HG03280 (cell line): ENCODE measurements at regions not wholly inside any gene's neighbourhood (a gene's known extent, or its start where the extent isn't known, plus 50 kb on each side); places are given as distances from the start of the nearest gene placed in this dataset.

ENCODE experiments used
- ATAC-seq: cut with Tn5 transposase; IDR thresholded peaks from one replicate; pipeline ENCODE4 v1.9.1; 2021; ENCODE audit warnings: mild to moderate bottlenecking, moderate library complexity; ENCODE audit not compliant: unreplicated experiment

GRCh38 chr21:16522548-16522947 lies 792.8 kb downstream of the USP25 start:
- no peak for ATAC-seq

DNA sequence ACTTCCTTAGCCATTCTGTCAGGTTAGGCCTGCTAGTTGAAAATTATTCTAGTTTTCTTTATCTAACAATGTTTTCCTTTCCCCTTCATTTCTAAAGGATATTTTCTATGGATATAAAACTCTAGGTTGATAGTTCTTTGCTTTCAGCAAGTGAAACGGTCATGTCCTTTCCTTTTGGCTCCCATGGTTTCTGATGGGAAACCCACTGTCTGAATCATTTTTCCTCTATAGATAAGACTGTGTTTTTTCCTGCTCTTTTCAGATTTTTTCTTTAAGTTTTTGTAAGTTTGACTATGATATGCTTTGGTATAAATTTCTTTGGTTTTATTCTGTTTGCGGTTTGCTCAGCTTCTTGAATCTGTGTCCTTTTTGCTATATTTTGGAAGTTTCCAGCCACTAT lies 800.9 kb downstream of the USP25 start:
- ATAC-seq = no peak

DNA sequence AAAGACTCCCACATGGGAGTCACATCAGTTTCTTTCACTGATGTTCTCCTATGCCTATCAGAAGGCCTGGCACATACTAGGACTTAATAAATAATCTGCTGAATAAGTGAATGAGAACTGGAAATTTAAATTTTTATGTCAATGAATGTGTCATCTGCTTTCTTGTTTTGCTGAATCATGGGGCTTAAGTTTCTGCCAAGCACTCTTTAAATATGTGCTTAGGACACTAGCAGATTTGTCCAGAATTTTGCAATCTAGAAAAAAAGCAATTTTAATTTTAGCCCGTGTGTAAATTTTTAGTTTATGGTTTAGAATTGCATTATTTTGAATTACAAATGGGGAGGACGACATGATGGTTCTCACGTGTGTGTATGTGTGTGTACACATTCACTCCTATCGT lies 803.1 kb downstream of the USP25 start:
- ATAC-seq = no peak

DNA sequence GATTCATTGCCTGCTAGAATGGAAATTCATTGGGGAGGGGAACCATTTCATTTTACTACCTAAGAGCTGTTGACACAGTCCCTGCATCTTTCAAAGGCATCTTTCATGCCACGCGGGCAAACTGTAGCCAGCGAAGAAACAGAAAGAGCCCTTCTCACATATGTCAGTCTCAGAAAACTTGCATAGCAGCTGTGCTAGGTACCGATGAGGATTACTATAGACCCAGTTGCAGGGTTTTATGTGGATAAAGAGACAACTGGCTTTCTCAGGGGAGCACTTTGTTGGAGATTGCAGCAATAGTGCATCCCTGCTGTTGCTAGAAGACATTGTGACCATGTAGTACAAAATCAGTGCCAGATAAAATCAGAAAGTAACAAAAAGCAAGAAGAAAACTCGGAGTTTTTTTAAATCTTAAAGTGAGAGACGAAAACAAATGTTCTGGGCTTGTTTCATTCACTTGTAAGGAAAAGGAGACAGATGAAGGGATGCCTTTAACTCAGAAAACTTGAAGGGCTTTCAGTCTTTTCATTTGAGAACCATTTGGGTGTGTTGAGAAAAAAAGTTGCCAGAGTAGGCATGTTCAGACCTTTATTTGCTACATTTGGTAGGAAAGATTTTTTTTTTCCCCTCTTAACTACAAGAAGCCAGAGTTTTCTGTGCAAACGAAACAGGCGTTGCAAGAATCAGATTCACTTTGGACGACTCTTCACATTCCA lies 804.1 kb downstream of the USP25 start:
- no peak for ATAC-seq

DNA sequence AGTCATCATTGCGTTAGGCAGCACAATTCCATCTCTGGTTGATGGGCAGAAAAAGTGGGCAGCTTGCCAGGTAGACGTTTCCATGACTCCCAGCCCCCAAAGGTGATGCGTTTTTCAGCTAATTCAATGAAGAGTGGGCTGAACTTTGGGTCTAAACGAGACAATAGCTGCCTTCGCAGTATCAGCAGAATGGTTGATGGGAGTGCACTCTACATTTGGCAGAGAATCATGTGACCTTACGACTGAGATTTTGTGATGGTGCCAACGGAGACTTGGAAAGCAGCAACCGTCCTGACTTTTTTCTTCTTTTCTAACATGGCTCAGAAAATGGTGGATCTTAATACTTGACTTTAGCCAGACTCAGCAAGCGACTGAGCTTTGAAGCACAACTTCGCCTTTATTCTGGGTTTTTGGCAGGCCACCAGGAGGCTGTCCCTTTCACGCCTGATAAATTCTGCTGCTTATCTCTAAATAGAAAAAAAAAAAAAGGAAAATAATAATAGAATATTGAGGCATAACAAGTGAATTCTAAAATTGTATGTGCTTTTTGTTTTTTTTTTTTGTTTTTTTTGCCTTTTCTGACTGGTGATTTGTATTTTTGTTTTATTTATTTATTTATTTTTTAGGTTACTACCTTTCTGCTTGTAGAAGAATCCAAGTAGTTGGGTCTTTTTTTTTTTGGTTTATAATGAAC lies 804.8 kb downstream of the USP25 start:
- no peak for ATAC-seq

- no peak for ATAC-seq
Measured at GRCh38 chr21:16535102-16535422, 805.3 kb downstream of the USP25 start.

GRCh38 chr21:16535626-16536025 lies 805.8 kb downstream of the USP25 start:
- no peak for ATAC-seq

DNA sequence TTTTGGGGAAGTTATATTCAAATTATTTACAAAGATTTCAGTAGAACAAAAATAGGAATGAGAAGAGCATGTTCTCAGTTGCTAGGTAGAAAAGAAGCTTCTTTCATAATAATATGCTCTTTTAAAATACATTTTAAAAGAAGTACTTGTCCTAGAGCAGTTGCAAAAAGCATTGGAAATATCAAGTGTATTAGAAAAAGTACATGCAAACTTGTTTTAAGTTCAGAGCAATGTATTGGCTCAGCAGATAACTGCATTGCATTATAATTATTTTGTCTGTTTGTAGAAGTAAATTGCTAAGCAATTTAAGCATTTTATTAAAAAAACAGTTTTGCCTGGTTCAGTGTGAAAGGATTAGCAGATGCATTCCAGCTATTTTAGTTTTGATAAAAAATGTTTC lies 806.4 kb downstream of the USP25 start:
- no peak for ATAC-seq

GRCh38 chr21:16536643-16537434 lies 807.1 kb downstream of the USP25 start:
- ATAC-seq = no peak

DNA sequence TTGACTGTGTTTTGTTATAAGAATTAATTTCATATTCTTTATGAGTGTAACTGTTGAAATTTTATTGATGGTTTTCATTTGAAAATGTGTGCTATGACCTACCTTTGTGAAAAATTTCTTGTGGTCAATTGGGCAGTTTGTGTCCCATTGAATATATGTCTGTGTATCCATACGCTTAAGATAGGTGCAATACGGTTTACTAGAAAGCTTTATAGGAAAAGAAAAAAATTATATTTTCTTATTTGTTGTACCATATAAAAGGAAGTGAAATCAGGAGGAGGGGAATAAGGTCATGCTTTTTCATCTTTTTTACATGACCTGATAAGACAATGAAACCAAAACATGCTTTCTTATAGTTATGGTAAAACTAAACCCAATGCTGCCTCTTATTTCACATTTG lies 807.7 kb downstream of the USP25 start:
- ATAC-seq = no peak

GRCh38 chr21:16538405-16538804 lies 808.6 kb downstream of the USP25 start:
- no peak for ATAC-seq

- ATAC-seq = no peak
Measured at GRCh38 chr21:16538936-16539440, 809.2 kb downstream of the USP25 start.

DNA sequence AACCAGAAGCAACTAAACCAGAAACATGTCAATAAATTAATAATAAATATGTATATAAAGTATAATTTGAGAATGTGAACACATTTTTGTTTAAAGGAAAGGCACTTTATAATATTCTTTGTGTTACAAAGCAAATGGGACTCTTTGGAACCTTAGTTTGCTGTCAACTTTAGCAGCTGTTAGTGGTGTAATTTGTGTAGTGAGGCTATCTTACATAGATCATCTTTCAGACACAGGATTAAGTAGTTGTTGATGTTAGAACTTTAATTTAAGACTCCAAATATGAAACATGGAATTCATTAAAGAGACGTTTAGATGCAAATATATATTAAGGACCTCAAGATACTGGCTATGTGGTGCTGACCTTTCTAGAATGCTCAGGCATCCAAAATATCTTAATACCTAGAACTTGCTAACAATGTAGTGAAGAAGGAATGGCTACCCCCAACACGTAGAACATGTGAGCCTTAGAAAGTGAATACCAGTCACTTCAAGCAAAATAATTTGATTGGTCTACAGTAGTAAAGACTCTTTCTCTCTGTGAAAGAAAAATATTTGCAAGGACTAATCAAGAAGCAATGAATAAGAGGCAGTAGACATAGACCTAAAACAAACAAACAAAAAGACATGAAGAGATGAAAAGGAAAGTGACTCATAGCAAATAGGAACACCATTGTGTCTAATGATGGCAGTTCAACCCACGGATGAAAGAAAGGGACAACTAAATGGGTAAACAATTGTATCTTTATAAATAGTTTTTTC lies 811.4 kb downstream of the USP25 start:
- no peak for ATAC-seq

DNA sequence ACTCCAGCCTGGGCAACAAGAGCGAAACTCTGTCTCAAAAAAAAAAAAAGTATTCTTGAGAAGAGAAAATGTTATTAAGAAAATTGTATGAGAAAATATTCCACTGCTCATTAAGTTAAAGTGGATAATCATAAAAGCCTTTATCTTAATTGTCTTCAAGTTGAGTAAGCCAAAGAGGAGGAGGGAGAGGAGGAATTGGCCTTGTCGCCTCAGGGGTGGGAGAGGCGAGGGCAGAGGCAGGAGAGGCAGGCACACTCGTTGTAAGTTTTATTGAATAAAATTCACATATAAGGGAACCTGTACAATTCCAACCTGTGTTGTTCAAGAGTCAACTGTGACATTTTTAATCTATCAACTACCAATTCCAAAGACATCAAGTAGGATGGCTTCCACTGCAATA lies 820.3 kb downstream of the USP25 start:
- no peak for ATAC-seq

- ATAC-seq = no peak
Measured at GRCh38 chr21:16550917-16551741, 821.3 kb downstream of the USP25 start.

- no peak for ATAC-seq
Measured at GRCh38 chr21:16552880-16553279, 823.1 kb downstream of the USP25 start.

GRCh38 chr21:16554503-16554902 lies 824.7 kb downstream of the USP25 start:
- ATAC-seq = no peak

DNA sequence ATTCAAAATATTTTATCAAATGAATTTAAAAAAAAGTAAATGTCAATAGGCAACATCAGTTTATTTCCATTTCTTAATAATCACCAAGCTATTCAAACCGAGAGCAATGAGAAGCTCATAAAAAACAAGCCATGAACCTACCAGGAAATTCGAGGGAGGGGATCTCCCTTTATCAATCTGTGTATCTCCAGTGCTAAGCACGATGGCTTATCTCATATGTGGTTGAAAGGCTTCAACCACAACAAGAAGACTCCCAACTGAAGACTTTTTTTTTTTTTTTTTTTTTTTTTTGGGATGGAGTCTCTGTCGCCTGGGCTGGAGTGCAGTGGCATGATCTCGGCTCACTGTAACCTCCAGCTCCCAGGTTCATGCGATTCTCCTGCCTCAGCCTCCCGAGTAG lies 833.3 kb downstream of the USP25 start:
- no peak for ATAC-seq

GRCh38 chr21:16563795-16564194 lies 834.0 kb downstream of the USP25 start:
- ATAC-seq = no peak

DNA sequence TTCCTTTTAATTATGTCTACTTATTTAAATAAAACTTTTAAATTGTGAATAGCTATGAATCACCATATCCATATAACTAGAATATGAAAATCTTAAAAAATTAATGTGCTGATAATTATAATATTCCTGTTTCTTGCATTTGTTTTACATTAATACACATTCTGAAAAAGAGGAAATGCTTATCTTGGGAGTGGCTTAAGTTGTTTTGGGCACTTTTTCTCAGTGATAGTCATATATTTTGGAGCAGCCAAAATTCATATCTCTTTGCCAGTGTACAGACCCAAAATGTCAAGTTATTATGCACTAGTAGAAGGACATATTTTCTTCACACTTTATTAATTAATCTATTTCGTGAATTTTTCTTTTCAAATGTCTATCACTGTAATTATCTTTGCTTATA lies 838.5 kb downstream of the USP25 start:
- no peak for ATAC-seq
